ENCODE measurements at regions not wholly inside any gene's neighbourhood (a gene's known extent, or its start where the extent isn't known, plus 50 kb on each side); places are given as distances from the start of the nearest gene placed in this dataset.
"Not testable (repeated sequence)": the region's sequence is repeated elsewhere in the genome, so short reads cannot be mapped to it uniquely, and the experiment has no call there.

DNA sequence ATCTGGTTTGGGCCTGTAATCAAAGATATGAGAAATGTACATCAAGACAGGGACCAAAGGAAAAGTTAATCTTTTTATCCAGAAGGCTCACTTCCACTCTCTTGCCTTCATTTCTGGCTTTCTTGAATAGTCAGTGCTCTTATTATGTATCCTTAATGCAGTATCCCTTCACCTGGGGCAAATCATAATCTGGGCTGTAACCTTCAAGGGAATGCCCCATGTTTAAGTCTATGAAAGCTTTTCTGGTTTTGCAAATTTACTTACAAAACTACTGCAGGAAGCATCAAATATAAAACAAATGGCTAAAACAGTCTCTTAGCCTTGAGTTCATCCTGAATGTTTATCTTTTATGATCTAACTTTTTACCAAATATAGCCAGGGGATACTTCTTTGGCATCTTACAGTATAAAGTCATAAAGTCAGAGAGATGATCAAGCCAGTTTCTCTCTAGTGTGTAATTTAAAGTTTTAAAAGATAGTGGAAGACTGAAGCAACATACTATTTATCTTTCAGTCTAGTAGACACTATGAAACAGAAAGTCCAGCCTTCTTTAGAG, 1214.8 kb downstream of the STIM2 start:
- no peaks in the 10 kb centered on the region for H3K27me3 ChIP-seq (ENCODE audit: control insufficient read depth in 2 of 2, insufficient read depth in 2 of 2, low read length in 2 of 2)
- no peaks in the 10 kb centered on the region for H3K9me3 ChIP-seq (ENCODE audit: control insufficient read depth in 2 of 2, low read length in 2 of 2)
- H3K4me3 ChIP-seq (ENCODE audit: low read length in 2 of 2): no peak overlapping the region
- H3K9ac ChIP-seq (ENCODE audit: low read depth in 1 of 2, low read length in 2 of 2): no peak overlapping the region
- no peak overlapping the region for H3K27ac ChIP-seq (ENCODE audit: low read depth in 2 of 2, low read length in 2 of 2)
- no peaks in the 10 kb centered on the region for H3K36me3 ChIP-seq (ENCODE audit: control insufficient read depth in 2 of 2, insufficient read depth in 2 of 2, low read length in 2 of 2)
- H3K4me1 ChIP-seq (ENCODE audit: control insufficient read depth in 2 of 2, insufficient read depth in 2 of 2, low read length in 2 of 2): no peaks in the 10 kb centered on the region

DNA sequence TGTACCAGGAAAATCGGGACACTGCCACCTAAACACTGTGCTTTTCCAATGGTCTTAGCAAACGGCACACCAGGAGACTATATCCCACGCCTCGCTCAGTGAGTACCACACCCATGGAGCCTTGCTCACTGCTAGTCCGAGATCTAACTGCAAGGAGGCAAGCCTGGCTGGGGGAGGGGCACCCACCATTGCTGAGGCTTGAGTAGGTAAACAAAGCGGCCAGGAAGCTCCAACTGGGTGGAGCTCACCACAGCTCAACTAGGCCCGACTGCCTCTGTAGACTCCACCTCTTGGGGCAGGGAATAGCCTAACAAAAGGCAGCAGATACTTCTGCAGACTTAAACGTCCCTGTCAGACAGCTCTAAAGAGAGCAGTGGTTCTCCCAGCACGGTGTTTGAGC, 1216.6 kb downstream of the STIM2 start:
- not testable (repeated sequence) for H3K36me3 ChIP-seq (ENCODE audit: control insufficient read depth in 2 of 2, insufficient read depth in 2 of 2, low read length in 2 of 2); H3K9me3 ChIP-seq (ENCODE audit: control insufficient read depth in 2 of 2, low read length in 2 of 2); H3K4me3 ChIP-seq (ENCODE audit: low read length in 2 of 2); H3K27me3 ChIP-seq (ENCODE audit: control insufficient read depth in 2 of 2, insufficient read depth in 2 of 2, low read length in 2 of 2); H3K4me1 ChIP-seq (ENCODE audit: control insufficient read depth in 2 of 2, insufficient read depth in 2 of 2, low read length in 2 of 2); H3K9ac ChIP-seq (ENCODE audit: low read depth in 1 of 2, low read length in 2 of 2); H3K27ac ChIP-seq (ENCODE audit: low read depth in 2 of 2, low read length in 2 of 2)

DNA sequence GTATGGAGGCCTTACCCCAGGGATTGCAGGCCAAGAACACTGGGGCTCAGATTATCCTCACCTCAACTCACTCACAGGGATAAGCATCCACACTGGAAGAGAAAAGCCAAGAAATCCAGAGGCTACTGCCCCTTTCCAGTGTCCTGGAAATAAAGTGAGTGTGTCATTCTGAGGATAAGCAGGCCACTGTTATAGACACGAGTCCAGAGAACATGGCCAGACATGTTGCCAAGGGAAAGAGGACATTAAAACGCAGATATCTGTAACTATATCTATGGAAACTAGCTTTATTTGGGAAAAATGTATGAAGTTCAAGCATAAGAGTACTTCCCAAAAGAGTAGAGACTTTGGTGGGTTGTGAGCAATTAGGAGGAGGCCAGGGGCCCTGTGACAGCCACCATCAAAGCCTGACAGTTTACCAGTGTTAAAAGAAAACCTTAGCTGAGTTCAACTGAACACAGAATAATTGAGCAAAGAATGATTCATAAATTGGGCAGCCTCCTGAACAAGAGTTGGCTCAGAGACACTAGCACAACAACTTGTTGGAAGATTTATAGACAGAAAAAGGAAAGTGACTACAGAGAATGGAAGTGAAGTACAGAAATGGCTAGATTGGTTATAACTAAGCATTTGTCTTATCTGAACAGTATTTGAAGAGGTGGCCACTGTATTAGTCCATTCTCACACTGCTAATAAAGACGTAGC, 1222.2 kb downstream of the STIM2 start:
- Histone ChIP-seq H3K4me1 (ENCODE audit: control insufficient read depth in 2 of 2, insufficient read depth in 2 of 2, low read length in 2 of 2) (no peaks in the 10 kb centered on the region), H3K36me3 (ENCODE audit: control insufficient read depth in 2 of 2, insufficient read depth in 2 of 2, low read length in 2 of 2) (no peaks in the 10 kb centered on the region), H3K9me3 (ENCODE audit: control insufficient read depth in 2 of 2, low read length in 2 of 2) (peaks cover 0 to 4% of the 10 kb centered on the region in 2 donors), H3K4me3 (ENCODE audit: low read length in 2 of 2) (no peak overlapping the region), H3K27me3 (ENCODE audit: control insufficient read depth in 2 of 2, insufficient read depth in 2 of 2, low read length in 2 of 2) (no peaks in the 10 kb centered on the region), H3K27ac (ENCODE audit: low read depth in 2 of 2, low read length in 2 of 2) (no peak overlapping the region), H3K9ac (ENCODE audit: low read depth in 1 of 2, low read length in 2 of 2) (no peak overlapping the region)

DNA sequence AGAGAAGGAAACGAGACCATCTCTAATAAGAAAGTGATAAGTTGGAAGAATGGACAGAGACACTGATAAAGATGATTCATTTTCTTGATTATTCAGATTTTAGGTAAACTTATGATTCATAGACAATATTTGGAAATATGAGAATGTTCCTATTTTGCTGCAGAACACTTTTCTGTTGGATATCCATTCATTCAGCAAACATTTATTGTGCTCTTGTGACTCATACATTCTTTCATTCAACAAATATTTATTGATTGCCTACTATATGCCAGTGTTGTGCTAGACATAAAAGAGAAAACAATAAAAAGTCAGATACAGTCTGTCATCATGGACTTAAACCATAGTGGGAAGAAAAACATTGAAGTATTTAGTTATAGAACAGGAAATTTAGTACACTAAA, 1232.0 kb downstream of the STIM2 start:
- Histone ChIP-seq H3K27me3 (ENCODE audit: control insufficient read depth in 2 of 2, insufficient read depth in 2 of 2, low read length in 2 of 2) (no peaks in the 10 kb centered on the region), H3K9me3 (ENCODE audit: control insufficient read depth in 2 of 2, low read length in 2 of 2) (no peaks in the 10 kb centered on the region), H3K4me3 (ENCODE audit: low read length in 2 of 2) (no peak overlapping the region), H3K27ac (ENCODE audit: low read depth in 2 of 2, low read length in 2 of 2) (no peak overlapping the region), H3K4me1 (ENCODE audit: control insufficient read depth in 2 of 2, insufficient read depth in 2 of 2, low read length in 2 of 2) (no peaks in the 10 kb centered on the region), H3K36me3 (ENCODE audit: control insufficient read depth in 2 of 2, insufficient read depth in 2 of 2, low read length in 2 of 2) (no peaks in the 10 kb centered on the region), H3K9ac (ENCODE audit: low read depth in 1 of 2, low read length in 2 of 2) (no peak overlapping the region)

DNA sequence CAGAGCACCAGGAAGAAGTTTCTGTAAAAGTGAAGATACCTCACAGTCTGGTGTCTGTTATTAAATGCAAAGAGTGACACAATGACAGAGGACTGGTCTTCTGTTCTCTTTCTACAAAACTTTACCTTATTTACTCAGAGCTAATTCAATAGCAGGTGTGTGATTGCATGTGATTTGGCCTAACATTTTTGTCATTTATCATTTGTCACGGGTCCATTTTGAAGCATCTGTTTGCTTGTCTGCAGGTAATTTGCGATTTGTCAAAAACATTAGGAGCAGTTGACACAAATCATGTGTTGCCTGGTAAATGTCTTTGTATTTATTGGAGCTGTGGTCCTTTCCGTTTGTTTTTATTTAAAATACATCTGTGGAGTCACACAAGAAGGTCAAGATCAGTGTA, 1232.4 kb downstream of the STIM2 start:
- Histone ChIP-seq H3K4me1 (ENCODE audit: control insufficient read depth in 2 of 2, insufficient read depth in 2 of 2, low read length in 2 of 2) (no peaks in the 10 kb centered on the region), H3K27ac (ENCODE audit: low read depth in 2 of 2, low read length in 2 of 2) (no peak overlapping the region), H3K36me3 (ENCODE audit: control insufficient read depth in 2 of 2, insufficient read depth in 2 of 2, low read length in 2 of 2) (no peaks in the 10 kb centered on the region), H3K4me3 (ENCODE audit: low read length in 2 of 2) (no peak overlapping the region), H3K9ac (ENCODE audit: low read depth in 1 of 2, low read length in 2 of 2) (no peak overlapping the region), H3K27me3 (ENCODE audit: control insufficient read depth in 2 of 2, insufficient read depth in 2 of 2, low read length in 2 of 2) (no peaks in the 10 kb centered on the region), H3K9me3 (ENCODE audit: control insufficient read depth in 2 of 2, low read length in 2 of 2) (no peaks in the 10 kb centered on the region)

DNA sequence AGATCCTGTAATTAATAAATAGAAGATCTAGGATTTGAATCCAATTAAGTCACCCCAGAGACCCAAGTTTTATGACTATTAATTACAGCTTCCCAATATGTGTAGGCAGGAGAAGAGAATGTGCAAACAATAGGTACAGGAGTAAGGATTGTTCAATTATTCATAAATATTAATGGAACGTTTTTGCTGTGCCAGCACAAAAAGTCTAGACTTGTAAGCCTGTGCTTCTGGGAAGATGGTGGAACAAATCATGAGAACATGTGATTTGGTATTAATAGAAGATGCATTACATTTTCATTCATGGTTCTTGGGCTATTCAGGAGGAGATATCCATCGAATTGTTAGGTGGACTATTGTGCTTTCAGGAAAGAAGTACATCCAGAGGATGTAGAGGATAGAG, 1240.9 kb downstream of the STIM2 start:
- no peak overlapping the region for H3K9ac ChIP-seq (ENCODE audit: low read depth in 1 of 2, low read length in 2 of 2)
- no peaks in the 10 kb centered on the region for H3K36me3 ChIP-seq (ENCODE audit: control insufficient read depth in 2 of 2, insufficient read depth in 2 of 2, low read length in 2 of 2)
- H3K4me1 ChIP-seq (ENCODE audit: control insufficient read depth in 2 of 2, insufficient read depth in 2 of 2, low read length in 2 of 2): no peaks in the 10 kb centered on the region
- H3K27me3 ChIP-seq (ENCODE audit: control insufficient read depth in 2 of 2, insufficient read depth in 2 of 2, low read length in 2 of 2): no peaks in the 10 kb centered on the region
- H3K4me3 ChIP-seq (ENCODE audit: low read length in 2 of 2): no peak overlapping the region
- H3K27ac ChIP-seq (ENCODE audit: low read depth in 2 of 2, low read length in 2 of 2): no peak overlapping the region
- no peaks in the 10 kb centered on the region for H3K9me3 ChIP-seq (ENCODE audit: control insufficient read depth in 2 of 2, low read length in 2 of 2)

DNA sequence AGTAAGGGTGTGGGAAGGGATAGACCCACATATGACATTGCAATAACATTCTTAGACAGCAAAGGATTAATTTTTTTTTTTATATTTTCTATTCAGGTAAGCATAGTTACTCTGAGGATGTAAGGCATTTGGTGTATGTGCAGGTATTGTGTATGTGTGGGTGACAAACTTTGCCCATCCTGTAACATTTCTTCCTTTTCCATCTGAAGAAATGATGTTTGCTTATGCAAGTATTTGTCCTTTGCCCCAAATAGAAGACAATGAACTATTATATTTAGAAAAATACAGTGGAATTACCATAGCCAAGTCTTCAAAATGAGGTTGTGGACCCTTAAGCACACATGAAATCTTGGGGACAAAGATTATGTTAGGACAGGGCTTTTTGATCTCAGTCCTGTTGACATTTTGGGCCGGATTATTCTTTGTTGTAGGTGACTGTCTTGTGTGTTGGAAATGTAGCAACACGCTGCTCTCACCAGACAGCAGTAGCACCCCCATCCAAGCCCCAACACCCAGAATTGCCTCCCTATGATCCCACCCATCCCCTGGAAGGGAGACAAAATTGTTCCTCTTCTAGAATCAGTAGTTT, 1244.7 kb downstream of the STIM2 start:
- no peaks in the 10 kb centered on the region for H3K9me3 ChIP-seq (ENCODE audit: control insufficient read depth in 2 of 2, low read length in 2 of 2)
- H3K4me3 ChIP-seq (ENCODE audit: low read length in 2 of 2): no peak overlapping the region

DNA sequence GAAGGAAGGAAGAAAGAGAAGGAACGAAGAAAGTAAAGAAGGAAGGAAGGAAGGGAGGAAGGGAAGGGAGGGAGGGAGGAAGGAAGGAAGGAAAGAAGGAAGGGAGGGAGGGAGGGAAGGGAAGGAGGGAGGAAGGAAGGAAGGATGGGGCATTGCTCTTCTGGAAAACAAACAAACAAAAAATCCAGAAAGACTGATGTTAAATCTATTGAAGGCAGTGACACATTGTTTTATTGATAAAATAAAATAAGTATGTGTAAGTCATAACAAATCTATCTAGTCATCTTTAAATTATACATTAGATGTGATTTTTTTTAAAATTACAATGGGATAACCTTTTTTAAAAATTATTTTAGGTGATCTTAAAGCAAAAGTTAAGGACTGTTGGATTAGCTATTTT, 1245.5 kb downstream of the STIM2 start:
- Histone ChIP-seq H3K4me1 (ENCODE audit: control insufficient read depth in 2 of 2, insufficient read depth in 2 of 2, low read length in 2 of 2) (no peaks in the 10 kb centered on the region), H3K36me3 (ENCODE audit: control insufficient read depth in 2 of 2, insufficient read depth in 2 of 2, low read length in 2 of 2) (no peaks in the 10 kb centered on the region), H3K9ac (ENCODE audit: low read depth in 1 of 2, low read length in 2 of 2) (no peak overlapping the region)

More for the DNA sequence above, 1244.7 kb downstream of the STIM2 start:
- no peaks in the 10 kb centered on the region for H3K4me1 ChIP-seq (ENCODE audit: control insufficient read depth in 2 of 2, insufficient read depth in 2 of 2, low read length in 2 of 2)
- no peaks in the 10 kb centered on the region for H3K27me3 ChIP-seq (ENCODE audit: control insufficient read depth in 2 of 2, insufficient read depth in 2 of 2, low read length in 2 of 2)
- no peak overlapping the region for H3K27ac ChIP-seq (ENCODE audit: low read depth in 2 of 2, low read length in 2 of 2)
- H3K36me3 ChIP-seq (ENCODE audit: control insufficient read depth in 2 of 2, insufficient read depth in 2 of 2, low read length in 2 of 2): no peaks in the 10 kb centered on the region
- H3K9ac ChIP-seq (ENCODE audit: low read depth in 1 of 2, low read length in 2 of 2): no peak overlapping the region

DNA sequence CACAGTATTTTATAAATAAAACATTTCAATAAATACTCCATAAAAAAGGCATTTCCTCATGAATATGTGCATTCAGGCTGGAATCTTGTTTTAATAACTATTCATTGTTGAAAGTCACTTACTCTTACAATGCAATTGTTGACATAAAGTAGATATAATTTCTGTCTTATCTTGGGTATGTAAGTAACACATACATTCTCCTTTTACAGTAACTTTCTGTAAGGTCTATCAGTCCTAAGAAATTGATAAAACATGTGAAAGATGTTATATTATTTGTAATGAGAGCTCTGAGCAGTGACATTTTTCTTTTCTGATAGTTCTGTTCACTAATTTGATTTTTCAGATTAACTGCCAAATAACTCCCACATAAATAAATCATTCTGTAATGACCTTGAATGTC, 1249.2 kb downstream of the STIM2 start:
- Histone ChIP-seq H3K9ac (ENCODE audit: low read depth in 1 of 2, low read length in 2 of 2) (no peak overlapping the region), H3K4me1 (ENCODE audit: control insufficient read depth in 2 of 2, insufficient read depth in 2 of 2, low read length in 2 of 2) (no peaks in the 10 kb centered on the region), H3K36me3 (ENCODE audit: control insufficient read depth in 2 of 2, insufficient read depth in 2 of 2, low read length in 2 of 2) (no peaks in the 10 kb centered on the region), H3K27me3 (ENCODE audit: control insufficient read depth in 2 of 2, insufficient read depth in 2 of 2, low read length in 2 of 2) (no peaks in the 10 kb centered on the region), H3K27ac (ENCODE audit: low read depth in 2 of 2, low read length in 2 of 2) (no peak overlapping the region), H3K9me3 (ENCODE audit: control insufficient read depth in 2 of 2, low read length in 2 of 2) (no peaks in the 10 kb centered on the region), H3K4me3 (ENCODE audit: low read length in 2 of 2) (no peak overlapping the region)

More for the DNA sequence above, 1245.5 kb downstream of the STIM2 start:
- Histone ChIP-seq H3K27ac (ENCODE audit: low read depth in 2 of 2, low read length in 2 of 2) (no peak overlapping the region), H3K4me3 (ENCODE audit: low read length in 2 of 2) (no peak overlapping the region), H3K9me3 (ENCODE audit: control insufficient read depth in 2 of 2, low read length in 2 of 2) (no peaks in the 10 kb centered on the region), H3K27me3 (ENCODE audit: control insufficient read depth in 2 of 2, insufficient read depth in 2 of 2, low read length in 2 of 2) (no peaks in the 10 kb centered on the region)

DNA sequence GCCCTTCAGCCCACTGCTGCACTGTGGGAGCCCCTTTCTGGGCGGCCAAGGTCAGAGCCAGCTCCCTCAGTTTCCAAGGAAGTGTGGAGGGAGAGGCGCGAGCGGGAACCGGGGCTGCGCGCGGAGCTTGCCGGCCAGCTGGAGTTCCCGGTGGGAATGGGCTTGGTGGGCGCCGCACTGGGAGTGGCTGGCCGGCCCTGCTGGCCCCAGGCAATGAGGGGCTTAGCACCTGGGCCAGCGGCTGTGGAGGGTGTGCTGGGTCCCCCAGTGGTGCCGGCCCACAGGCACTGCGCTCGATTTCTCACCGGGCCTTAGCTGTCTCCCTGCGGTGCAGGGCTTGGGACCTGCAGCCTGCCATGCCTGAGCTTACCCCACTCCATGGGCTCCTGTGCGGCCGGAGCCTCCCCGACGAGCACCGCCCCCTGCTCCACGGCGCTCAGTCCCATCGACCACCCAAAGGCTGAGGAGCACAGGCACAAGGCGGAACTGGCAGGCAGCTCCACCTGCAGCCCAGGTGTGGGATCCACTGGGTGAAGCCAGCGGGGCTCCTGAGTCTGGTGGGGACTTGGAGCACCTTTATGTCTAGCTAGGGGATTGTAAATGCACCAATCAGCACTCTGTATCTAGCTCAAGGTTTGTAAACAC, 1252.2 kb downstream of the STIM2 start:
- not testable (repeated sequence) for H3K4me3 ChIP-seq (ENCODE audit: low read length in 2 of 2); H3K9me3 ChIP-seq (ENCODE audit: control insufficient read depth in 2 of 2, low read length in 2 of 2); H3K27me3 ChIP-seq (ENCODE audit: control insufficient read depth in 2 of 2, insufficient read depth in 2 of 2, low read length in 2 of 2); H3K9ac ChIP-seq (ENCODE audit: low read depth in 1 of 2, low read length in 2 of 2); H3K27ac ChIP-seq (ENCODE audit: low read depth in 2 of 2, low read length in 2 of 2); H3K36me3 ChIP-seq (ENCODE audit: control insufficient read depth in 2 of 2, insufficient read depth in 2 of 2, low read length in 2 of 2); H3K4me1 ChIP-seq (ENCODE audit: control insufficient read depth in 2 of 2, insufficient read depth in 2 of 2, low read length in 2 of 2)

Measured in mucosa of rectum (tissue), 2 donors.